ENCODE measurements at regions not wholly inside any gene's neighbourhood (a gene's known extent, or its start where the extent isn't known, plus 50 kb on each side); places are given as distances from the start of the nearest gene placed in this dataset.
A peak's percentile ranks its signal among the peaks of the same experiment; 100 is the strongest.

GRCh38 chr16:9039210-9039609, 52.2 kb upstream of the HAPSTR1 start:
- Histone ChIP-seq H3K36me3 (ENCODE audit: control insufficient read depth in 1 of 2, insufficient read depth in 2 of 2, low read length in 2 of 2) (no peaks in the 10 kb centered on the region), H3K27me3 (ENCODE audit: insufficient read depth, low read length) (no peaks in the 10 kb centered on the region), H3K27ac (ENCODE audit: low read depth, low read length) (no peak overlapping the region), H3K9ac (ENCODE audit: low read length) (no peak overlapping the region), H3K9me2 (ENCODE audit: insufficient read depth) (no peaks in the 10 kb centered on the region), H4K20me1 (ENCODE audit: insufficient read depth) (no peaks in the 10 kb centered on the region), H3K4me1 (ENCODE audit: control insufficient read depth in 1 of 2, insufficient read depth in 2 of 2, low read length in 2 of 2) (no peaks in the 10 kb centered on the region), H3K4me3 (replicated peaks in 1 of 2; ENCODE audit: low read depth in 1 of 2, low read length in 2 of 2) (no peak overlapping the region), H3K4me2 (ENCODE audit: low read length) (no peak overlapping the region), H3K79me2 (ENCODE audit: insufficient read depth, low read length) (no peaks in the 10 kb centered on the region), H2AFZ (ENCODE audit: low read depth, low read length, poor library complexity, severe bottlenecking) (no peak overlapping the region), H3K9me3 (ENCODE audit: control insufficient read depth in 1 of 2, insufficient read depth in 1 of 2, low read depth in 1 of 2, low read length in 2 of 2) (no peaks in the 10 kb centered on the region)
- no TSS peak for BruUV-seq (replicated peaks)
- intact Hi-C loops (cut with micrococcal nuclease): loop anchor here (10.0 kb wide), 1 partner anchor 134 kb away; no protein-coding TSS in a partner anchor
- CTCF ChIA-PET: no interaction called here
- RAD21 ChIA-PET (ENCODE audit: low non-redundant PET in 1 of 2, low total read pairs in 2 of 2, uncharacterized antibody in 2 of 2, unreplicated experiment in 2 of 2): no interaction called here
- POLR2A ChIA-PET: no interaction called here
- ATAC-seq (no peak), DNase-seq (ENCODE audit: low read depth, low spot score) (no peak)
- TF ChIP-seq POLR2AphosphoS5 (IDR thresholded peaks at IDR 0.05; ENCODE audit: low read depth, low read length): no peak
- no peak for TF ChIP-seq JUND (IDR thresholded peaks at IDR 0.05)
- TF ChIP-seq ZNF274 (IDR thresholded peaks at IDR 0.05; ENCODE audit: low read depth, low read length): no peak
- TF ChIP-seq REST (IDR thresholded peaks at IDR 0.05; ENCODE audit: low read depth): peak; percentile 72
- TF ChIP-seq CEBPB (IDR thresholded peaks at IDR 0.05; ENCODE audit: low read depth): no peak
- TF ChIP-seq CBX3 (IDR thresholded peaks at IDR 0.05; ENCODE audit: low read depth): no peak

- Histone ChIP-seq H3K9ac (ENCODE audit: low read length) (no peak overlapping the region), H3K9me3 (ENCODE audit: control insufficient read depth in 1 of 2, insufficient read depth in 1 of 2, low read depth in 1 of 2, low read length in 2 of 2) (no peaks in the 10 kb centered on the region), H3K4me1 (ENCODE audit: control insufficient read depth in 1 of 2, insufficient read depth in 2 of 2, low read length in 2 of 2) (no peaks in the 10 kb centered on the region), H4K20me1 (ENCODE audit: insufficient read depth) (no peaks in the 10 kb centered on the region), H3K9me2 (ENCODE audit: insufficient read depth) (no peaks in the 10 kb centered on the region), H3K36me3 (ENCODE audit: control insufficient read depth in 1 of 2, insufficient read depth in 2 of 2, low read length in 2 of 2) (no peaks in the 10 kb centered on the region), H3K4me3 (replicated peaks in 1 of 2; ENCODE audit: low read depth in 1 of 2, low read length in 2 of 2) (no peak overlapping the region), H3K79me2 (ENCODE audit: insufficient read depth, low read length) (no peaks in the 10 kb centered on the region), H3K27me3 (ENCODE audit: insufficient read depth, low read length) (no peaks in the 10 kb centered on the region), H2AFZ (ENCODE audit: low read depth, low read length, poor library complexity, severe bottlenecking) (no peak overlapping the region), H3K27ac (ENCODE audit: low read depth, low read length) (no peak overlapping the region), H3K4me2 (ENCODE audit: low read length) (no peak overlapping the region)
- DNase-seq (ENCODE audit: low read depth, low spot score) (no peak), ATAC-seq (no peak)
- ChIA-PET CTCF (no interaction called here), RAD21 (ENCODE audit: low non-redundant PET in 1 of 2, low total read pairs in 2 of 2, uncharacterized antibody in 2 of 2, unreplicated experiment in 2 of 2) (no interaction called here), POLR2A (no interaction called here)
- intact Hi-C loops (cut with micrococcal nuclease): no loop called here
- no TSS peak for BruUV-seq (replicated peaks)
- TF ChIP-seq ELF1 (IDR thresholded peaks at IDR 0.05; ENCODE audit: borderline replicate concordance, low read depth): no peak
- TF ChIP-seq ZFX (IDR thresholded peaks at IDR 0.05): no peak
- no peak for TF ChIP-seq RAD21 (IDR thresholded peaks at IDR 0.05; ENCODE audit: low read depth)
- no peak for TF ChIP-seq POLR2A (IDR thresholded peaks at IDR 0.05; ENCODE audit: borderline replicate concordance, extremely low read depth, insufficient read depth, insufficient read length)
- TF ChIP-seq EZH2phosphoT487 (IDR thresholded peaks at IDR 0.05; ENCODE audit: borderline replicate concordance): no peak
- TF ChIP-seq CTCF (IDR thresholded peaks at IDR 0.05 in 2 of 3, conservative IDR thresholded peaks at IDR 0.05 in 1 of 3; ENCODE audit: borderline replicate concordance in 1 of 3, insufficient read depth in 1 of 3, low read depth in 2 of 3, low read length in 2 of 3): no peak
Measured at GRCh38 chr16:9040800-9041412, 50.5 kb upstream of the HAPSTR1 start.

All from HCT116 (cell line).